NCI-H2227 (cell line): ENCODE measurements at regions not wholly inside any gene's neighbourhood (a gene's known extent, or its start where the extent isn't known, plus 50 kb on each side); places are given as distances from the start of the nearest gene placed in this dataset.

ENCODE experiments used
- DNase-seq: peaks from one replicate; lab custom pipeline; 2025; ENCODE audit not compliant: unreplicated experiment; lab: John Stamatoyannopoulos, UW

GRCh38 chr5:54927097-54927746 lies 58.2 kb downstream of the ESM1 start:
- no peak for DNase-seq

- DNase-seq, result no peak
Observed at GRCh38 chr5:54924487-54924886, 60.9 kb downstream of the ESM1 start.

GRCh38 chr5:54917323-54917722 lies 68.1 kb downstream of the ESM1 start:
- no peak for DNase-seq

GRCh38 chr5:54915466-54916027 lies 69.8 kb downstream of the ESM1 start:
- DNase-seq, result no peak

- DNase-seq, result no peak
Observed at GRCh38 chr5:54912021-54912420, 73.4 kb downstream of the ESM1 start.

GRCh38 chr5:54909911-54910870 lies 75.2 kb downstream of the ESM1 start:
- DNase-seq, result no peak

GRCh38 chr5:54908774-54909525 lies 76.4 kb downstream of the ESM1 start:
- DNase-seq, result no peak

- DNase-seq, result peak; percentile 10
Observed at GRCh38 chr5:54905942-54906537, 79.4 kb downstream of the ESM1 start.

- DNase-seq, result no peak
Observed at GRCh38 chr5:54905246-54905795, 80.1 kb downstream of the ESM1 start.

GRCh38 chr5:54904425-54904824 lies 81.0 kb downstream of the ESM1 start:
- DNase-seq, result no peak

GRCh38 chr5:54902791-54903473 lies 82.5 kb downstream of the ESM1 start:
- no peak for DNase-seq

- no peak for DNase-seq
Observed at GRCh38 chr5:54900984-54901725, 84.2 kb downstream of the ESM1 start.

- no peak for DNase-seq
Observed at GRCh38 chr5:54897001-54897400, 88.4 kb downstream of the ESM1 start.

- DNase-seq, result peak; percentile 48
Observed at GRCh38 chr5:54895816-54896341, 89.5 kb downstream of the ESM1 start.

GRCh38 chr5:54894957-54895815 lies 90.2 kb downstream of the ESM1 start:
- no peak for DNase-seq

GRCh38 chr5:54889826-54890225 lies 95.6 kb downstream of the ESM1 start:
- DNase-seq, result no peak

- DNase-seq, result no peak
Observed at GRCh38 chr5:54887663-54888062, 97.7 kb downstream of the ESM1 start.

- DNase-seq, result no peak
Observed at GRCh38 chr5:54886866-54887265, 98.5 kb downstream of the ESM1 start.
